ENCODE measurements at regions not wholly inside any gene's neighbourhood (a gene's known extent, or its start where the extent isn't known, plus 50 kb on each side); places are given as distances from the start of the nearest gene placed in this dataset.

DNA sequence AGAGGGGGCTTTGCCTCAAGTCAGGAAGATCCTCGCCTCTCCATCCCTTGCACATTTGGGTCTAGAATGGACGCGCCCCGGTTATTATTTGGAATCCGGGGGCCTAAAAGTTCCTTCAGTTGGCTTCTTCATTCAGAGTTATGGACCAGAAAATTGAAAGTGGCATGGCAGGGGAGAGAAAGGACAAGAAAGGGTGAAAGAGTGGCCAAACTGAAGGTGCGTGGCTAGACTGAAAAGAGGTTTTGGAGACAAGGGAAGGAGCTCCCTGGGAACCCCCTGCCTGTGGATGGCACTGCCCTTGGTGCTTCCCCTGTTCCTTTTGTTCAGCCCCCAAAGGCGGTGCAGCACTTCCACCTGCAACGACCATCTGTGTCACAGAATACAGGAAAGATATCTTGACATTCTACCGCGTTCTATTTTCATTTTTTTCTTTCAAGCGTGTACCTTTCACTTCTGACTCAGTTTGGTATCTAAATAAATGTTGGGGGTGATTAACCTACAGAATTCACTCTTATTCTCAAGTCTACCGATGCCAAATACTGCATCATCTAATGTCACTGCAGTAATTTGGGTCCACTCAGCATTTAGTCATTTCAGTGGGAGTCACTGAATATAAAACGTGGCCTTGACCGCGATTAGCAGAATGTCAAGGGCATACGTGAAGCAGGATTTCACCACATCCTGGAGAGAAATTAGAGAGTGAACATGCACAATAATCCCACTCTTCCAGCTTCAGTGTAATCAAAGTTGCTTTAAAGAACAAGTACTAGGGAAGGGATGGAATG, 88.1 kb upstream of the ARHGAP32 start:
- TF ChIP-seq, protein P1, sequence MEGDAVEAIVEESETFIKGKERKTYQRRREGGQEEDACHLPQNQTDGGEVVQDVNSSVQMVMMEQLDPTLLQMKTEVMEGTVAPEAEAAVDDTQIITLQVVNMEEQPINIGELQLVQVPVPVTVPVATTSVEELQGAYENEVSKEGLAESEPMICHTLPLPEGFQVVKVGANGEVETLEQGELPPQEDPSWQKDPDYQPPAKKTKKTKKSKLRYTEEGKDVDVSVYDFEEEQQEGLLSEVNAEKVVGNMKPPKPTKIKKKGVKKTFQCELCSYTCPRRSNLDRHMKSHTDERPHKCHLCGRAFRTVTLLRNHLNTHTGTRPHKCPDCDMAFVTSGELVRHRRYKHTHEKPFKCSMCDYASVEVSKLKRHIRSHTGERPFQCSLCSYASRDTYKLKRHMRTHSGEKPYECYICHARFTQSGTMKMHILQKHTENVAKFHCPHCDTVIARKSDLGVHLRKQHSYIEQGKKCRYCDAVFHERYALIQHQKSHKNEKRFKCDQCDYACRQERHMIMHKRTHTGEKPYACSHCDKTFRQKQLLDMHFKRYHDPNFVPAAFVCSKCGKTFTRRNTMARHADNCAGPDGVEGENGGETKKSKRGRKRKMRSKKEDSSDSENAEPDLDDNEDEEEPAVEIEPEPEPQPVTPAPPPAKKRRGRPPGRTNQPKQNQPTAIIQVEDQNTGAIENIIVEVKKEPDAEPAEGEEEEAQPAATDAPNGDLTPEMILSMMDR (IDR thresholded peaks at IDR 0.05) = no peak
- TF ChIP-seq POLR2A (IDR thresholded peaks at IDR 0.05) = no peak

Measured in Peyer's patch (tissue), 4 donors.